ENCODE measurements at regions not wholly inside any gene's neighbourhood (a gene's known extent, or its start where the extent isn't known, plus 50 kb on each side); places are given as distances from the start of the nearest gene placed in this dataset.
A peak's percentile ranks its signal among the peaks of the same experiment; 100 is the strongest.
"Not testable (repeated sequence)": the region's sequence is repeated elsewhere in the genome, so short reads cannot be mapped to it uniquely, and the experiment has no call there.

DNA sequence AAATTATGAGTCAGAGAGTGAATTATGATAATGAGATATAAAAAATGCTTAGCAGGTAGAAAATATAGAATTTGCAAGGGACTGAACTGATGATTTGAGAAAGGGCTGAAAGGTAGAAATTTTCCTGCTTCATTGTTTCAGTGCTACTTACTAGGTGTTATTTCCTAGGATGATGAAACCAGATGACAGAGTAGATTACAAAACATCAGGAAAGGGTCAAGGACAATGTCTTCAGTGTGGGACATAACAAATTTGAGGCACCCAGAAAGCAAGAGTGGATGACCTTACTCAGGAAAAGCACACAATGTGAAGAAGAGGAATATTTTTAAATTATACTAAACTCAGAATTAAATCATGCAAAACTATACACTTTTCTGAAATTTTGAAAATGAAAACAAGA lies 102.1 kb downstream of the SHCBP1 start:
- DNase-seq = no peak

DNA sequence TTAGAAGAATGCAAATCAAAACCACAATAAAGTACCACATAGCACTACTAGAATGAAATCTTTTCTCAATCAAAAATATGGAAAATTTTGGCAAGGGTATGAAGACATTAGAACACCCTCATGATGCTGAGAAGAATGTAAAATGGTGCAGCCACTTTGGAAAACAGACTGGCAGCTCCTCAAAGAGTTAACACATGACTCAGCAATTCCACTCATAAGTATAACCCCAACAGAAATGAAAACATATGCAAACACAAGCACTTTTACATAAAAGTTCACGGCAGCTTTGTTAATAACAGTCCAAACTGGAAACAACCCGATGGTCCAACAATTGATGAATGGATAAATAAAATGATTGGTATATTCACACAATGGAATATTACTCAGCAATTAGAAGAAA lies 124.5 kb downstream of the SHCBP1 start:
- no peak for DNase-seq

DNA sequence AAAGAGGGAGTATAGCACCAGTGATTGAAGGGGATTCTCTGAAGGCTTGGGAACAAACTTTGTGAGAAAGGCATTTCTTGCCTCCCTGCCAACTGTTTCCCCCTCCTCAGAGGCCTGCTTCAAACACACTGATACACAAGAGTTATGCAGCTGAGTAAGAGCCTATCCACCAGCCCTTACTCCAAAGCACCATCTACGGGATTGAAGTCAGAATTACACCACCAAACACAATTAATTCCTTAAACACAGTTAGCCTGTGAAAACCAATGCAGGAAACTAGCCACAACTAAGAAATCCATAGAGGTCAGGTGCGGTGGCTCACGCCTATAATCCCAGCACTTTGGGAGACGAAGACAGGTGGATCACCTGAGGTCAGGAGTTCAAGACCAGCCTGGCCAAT lies 138.3 kb downstream of the SHCBP1 start:
- DNase-seq = no peak

DNA sequence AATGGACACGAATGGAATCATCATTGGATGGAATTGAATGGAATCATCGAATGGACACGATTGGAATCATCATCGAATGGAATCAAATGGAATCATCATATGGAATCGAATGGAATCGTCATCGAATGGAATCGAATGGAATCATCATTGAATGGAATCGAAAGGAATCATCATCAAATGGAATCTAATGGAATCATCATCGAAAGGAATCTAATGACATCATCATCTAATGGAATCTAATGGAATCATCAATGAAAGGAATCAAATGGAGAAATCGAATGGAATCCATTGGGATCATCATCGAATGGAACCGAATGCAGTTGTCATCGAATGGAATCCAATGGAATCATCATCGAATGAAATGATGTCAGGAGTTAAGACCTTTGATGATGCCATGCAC lies 154.9 kb downstream of the SHCBP1 start:
- no peak for DNase-seq

DNA sequence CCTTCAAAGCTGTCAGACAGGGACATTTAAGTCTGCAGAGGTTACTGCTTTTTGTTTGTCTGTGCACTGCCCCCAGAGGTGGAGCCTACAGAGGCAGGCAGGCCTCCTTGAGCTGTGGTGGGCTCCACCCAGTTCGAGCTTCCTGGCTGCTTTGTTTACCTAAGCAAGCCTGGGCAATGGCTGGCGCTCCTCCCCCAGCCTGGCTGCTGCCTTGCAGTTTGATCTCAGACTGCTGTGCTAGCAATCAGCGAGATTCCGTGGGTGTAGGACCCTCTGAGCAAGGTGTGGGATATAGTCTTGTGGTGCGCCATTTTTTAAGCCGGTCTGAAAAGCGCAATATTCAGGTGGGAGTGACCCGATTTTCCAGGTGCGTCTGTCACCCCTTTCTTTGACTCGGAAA lies 166.4 kb downstream of the SHCBP1 start:
- not testable (repeated sequence) for DNase-seq

DNA sequence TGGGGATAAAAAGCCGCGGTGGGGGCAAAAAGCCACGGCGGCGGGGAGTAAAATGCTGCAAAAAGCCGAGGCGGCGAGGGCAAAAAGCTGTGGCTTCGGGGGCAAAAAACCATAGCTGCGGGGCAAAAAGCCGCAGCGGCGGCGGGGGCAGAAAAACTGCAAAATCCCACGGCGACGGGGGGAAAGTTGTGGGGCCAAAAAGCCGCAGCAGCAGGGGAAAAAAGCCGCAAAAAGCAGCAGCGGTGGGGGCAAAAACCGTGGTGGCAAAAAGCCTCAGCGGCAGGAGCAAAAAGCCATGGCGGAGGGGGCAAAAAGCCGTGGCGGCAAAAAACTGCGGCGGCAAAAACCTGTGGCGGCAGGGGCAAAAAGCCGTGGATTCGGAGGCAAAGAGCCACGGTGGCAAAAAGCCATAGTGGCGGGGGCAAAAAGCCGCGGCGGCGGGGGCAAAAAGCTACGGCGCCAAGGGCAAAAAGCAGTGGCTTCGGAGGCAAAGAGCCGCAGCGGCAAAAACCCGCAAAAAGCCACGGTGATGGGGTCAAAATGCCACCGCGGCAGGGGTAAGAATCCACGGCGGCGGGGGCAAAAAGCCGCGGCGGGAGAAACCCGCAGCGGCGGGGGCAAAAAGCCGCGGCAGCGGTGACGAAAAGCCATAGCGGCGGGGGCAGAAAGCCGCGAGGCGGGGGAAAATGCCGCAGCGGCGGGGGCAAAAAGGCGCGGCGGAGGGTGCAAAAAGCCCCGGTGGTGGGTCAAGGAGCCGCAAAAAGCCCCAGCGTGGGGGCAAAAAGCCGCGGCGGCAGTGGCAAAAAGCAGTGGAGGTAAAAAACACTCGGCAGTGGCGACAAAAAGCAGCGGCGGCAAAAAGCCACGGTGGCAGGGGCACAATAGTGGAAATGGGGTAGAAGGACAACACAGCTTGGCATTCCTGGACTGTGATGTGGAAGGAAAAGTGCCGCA lies 192.8 kb downstream of the SHCBP1 start:
- DNase-seq = no peak

DNA sequence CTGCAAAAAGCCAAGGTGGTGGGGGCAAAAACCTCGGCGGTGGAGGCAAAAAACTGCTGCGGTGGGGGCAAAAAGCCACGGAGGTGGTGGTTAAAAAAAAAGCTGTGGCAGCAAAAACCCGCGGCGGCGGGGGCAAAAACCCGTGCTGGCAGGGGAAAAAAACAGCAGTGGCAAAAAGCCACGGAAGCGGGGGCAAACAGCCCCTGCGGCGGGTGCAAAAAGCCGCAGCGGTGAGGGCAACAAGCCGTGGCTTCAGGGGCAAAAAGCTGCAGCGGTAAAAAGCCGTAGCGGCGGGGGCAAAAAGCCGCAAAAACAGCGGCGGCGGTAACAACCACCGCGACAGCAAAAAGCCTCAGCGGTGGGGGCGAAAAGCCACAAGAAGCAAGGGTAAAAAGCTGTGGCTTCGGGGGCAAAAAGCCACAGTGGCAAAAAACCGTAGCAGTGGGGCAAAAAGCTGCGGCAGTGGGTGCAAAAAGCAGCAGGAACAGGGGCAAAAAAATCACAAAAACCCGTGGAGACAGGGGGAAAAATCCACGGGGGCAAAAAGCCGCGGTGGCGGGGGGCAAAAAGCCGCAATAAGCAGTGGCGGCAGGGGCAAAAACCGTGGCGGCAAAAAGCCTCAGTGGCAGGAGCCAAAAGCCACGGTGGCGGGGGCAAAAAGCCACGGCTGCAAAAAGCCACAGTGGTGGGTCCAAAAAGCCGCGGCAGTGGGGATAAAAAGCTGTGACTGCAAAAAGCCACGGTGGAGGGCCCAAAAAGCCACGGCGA lies 193.7 kb downstream of the SHCBP1 start:
- no peak for DNase-seq

DNA sequence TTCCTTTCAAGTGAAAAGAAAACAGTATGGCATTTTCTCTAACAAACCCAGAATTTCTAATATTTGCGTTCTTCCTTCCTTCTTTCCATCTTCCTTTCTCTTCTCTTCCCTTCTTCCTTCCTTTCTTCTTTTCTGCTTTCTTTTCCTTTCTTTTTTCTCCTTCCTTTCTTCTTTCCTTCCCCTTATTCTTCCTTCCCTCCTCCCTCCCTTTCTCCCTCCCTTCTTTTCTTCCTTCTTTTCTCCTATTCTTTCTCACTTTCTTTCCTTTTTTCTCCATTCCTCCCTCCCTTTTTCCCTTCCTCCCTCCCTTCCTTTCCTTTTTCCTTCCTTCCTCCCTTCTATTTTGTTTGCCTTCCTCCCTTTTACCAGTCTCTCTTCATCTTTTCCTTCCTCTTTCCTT lies 194.8 kb downstream of the SHCBP1 start:
- no peak for DNase-seq

DNA sequence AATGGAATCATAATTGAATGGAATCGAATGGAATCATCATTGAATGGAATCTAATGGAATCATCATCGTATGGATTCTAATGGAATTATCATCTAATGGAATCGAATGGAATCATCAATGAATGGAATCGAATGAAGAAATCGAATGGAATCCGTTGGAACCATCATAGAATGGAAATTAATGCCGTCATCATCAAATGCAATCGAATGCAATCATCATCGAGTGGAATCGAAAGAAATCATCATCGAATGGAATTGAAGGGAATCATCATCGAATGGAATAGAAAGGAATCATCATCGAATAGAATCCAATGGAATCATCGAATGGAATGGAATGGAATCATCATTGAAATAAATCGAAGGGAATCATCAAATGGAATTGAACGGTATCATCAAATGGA lies 217.2 kb downstream of the SHCBP1 start:
- no peak for DNase-seq

DNA sequence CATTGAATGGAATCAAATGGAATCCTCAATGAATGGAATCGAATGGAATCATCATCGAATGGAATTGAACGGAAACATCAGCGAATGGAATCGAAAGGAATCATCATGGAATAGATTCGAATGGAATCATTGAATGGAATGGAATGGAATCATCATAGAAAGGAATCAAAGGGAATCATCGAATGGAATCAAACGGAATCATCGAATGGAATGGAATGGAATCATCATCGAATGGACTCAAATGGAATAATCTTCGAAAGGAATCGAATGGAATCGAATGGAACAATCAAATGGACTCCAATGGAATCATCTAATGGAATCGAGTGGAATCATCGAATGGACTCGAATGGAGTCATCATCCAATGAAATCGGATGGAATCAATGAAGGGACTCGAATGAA lies 222.6 kb downstream of the SHCBP1 start:
- not testable (repeated sequence) for DNase-seq

DNA sequence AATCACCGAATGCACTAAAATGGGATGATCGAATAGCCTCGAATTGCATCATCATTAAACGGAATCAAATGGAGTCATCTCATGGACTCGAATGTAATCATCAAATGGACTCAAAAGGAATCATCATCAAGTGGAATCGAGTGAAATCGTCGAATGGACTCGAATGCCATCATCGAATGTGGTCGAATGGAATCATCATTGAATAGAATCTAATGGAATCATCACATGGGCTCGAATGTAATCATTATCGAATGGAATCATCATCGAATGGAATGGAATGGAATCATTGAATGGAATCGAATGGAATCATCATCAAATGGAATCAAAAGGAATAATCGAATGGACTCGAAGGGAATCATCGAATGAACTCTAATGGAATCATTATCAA lies 224.3 kb downstream of the SHCBP1 start:
- DNase-seq = not testable (repeated sequence)

DNA sequence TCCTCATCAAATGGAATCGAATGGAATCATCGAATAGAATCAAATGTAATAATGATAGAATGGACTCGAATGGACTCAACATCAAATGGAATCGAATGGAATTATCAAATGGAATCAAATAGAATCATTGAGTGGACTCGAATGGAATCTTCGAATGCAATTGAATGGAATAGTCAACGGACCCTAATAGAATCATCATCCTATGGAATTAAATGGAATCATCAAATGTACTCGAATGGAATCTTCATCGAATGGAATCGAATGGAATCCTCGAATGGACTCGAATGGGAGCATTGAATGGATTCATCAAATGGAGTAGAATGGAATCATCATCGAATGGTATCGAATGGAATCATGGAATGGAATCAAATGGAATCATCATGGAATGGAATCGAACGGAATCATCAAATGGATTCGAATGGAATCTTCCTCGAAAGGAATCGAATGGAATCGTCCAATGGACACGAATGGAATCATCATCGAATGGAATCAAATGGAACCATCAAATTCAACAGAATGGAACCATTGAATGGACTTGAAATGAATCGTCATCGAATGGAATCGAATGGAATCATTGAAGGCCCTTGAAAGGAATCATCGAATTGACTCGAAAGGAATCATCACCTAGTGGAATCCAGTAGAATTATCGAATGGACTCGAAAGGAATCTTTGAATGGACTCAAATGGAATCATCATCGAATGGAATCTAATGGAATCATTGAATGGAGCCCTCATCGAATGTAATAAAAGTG lies 224.9 kb downstream of the SHCBP1 start:
- not testable (repeated sequence) for DNase-seq

DNA sequence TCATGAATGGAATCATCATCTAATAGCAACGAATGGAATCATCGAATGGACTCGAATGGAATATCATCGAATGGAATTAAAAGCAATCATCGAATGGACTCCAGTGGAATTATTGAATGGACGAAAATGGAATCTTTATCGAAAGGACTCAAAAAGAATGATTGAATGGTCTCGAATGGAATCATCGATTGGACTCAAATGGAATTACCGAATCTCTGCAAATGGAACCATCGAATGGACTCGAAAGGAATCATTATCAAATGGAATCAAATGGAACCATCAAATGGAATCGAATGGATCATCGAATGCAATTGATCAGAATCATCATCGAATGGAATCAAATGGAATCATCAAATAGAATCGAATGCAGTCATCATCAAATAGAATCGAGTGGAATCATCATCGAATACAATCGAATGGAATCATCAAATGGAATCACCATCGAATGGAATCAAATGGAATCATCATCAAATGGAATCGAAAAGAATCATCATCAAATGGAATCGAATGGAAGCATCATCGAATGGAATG lies 225.7 kb downstream of the SHCBP1 start:
- not testable (repeated sequence) for DNase-seq

DNA sequence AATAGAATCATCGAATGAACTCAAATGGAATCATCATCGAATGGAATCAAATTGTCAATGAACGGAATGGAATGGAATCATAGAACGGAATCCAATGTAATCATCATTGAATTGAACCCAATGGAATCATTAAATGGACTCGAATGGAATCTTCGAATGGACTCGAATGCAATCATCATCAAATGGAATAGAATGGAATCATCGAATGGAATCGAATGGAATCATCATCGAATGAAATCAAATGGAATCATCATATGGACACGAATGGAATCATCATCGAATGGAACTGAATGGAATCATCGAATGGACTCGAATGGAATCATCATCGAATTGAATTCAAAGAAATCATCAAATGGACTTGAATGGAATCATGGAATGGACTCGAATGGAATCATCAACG lies 226.2 kb downstream of the SHCBP1 start:
- not testable (repeated sequence) for DNase-seq

DNA sequence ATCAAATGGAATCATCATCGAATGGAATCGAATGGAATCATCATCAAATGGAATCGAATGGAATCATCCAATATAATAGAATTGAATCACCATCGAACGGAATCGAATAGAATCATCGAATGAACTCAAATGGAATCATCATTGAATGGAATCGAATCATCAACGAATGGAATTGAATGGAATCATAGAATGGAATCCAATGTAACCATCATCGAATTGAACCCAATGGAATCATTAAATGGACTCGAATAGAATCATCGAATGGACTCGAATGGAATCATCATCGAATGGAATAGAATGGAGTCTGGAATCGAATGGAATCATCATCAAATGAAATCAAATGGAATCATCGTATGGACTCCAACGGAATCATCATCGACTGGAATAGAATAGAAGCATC lies 227.0 kb downstream of the SHCBP1 start:
- not testable (repeated sequence) for DNase-seq

DNA sequence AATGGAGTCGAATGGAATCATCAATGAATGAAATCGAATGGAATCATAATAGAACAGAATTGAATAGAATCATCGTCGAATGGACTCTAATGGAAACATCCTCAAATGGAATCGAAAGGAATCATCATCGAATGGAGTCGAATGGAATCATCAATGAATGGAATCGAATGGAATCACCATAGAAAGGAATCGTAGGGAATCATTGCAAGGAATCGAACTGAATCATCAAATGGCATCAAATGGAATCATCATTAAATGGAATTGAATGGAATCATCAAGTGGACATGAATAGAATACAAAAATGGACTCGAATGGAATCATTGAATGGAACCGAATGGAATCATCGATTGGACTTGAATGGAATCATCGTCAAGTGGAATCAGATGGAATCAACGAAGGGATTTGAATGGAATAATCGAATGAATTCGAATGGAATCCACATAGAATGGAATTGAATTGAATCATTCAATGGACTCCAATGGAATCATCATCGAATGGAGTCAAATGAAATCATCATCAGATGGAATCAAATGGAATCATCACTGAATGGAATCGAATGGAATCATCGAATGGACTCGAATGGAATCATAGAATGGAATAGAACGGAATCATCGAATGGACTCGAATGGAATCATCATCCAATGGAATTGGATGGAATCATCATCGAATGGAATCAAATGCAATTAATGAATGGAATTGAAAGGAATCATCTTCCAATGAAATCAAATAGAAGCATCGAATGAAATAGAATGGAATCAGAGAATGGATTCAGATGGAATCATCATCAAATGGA lies 228.1 kb downstream of the SHCBP1 start:
- not testable (repeated sequence) for DNase-seq

DNA sequence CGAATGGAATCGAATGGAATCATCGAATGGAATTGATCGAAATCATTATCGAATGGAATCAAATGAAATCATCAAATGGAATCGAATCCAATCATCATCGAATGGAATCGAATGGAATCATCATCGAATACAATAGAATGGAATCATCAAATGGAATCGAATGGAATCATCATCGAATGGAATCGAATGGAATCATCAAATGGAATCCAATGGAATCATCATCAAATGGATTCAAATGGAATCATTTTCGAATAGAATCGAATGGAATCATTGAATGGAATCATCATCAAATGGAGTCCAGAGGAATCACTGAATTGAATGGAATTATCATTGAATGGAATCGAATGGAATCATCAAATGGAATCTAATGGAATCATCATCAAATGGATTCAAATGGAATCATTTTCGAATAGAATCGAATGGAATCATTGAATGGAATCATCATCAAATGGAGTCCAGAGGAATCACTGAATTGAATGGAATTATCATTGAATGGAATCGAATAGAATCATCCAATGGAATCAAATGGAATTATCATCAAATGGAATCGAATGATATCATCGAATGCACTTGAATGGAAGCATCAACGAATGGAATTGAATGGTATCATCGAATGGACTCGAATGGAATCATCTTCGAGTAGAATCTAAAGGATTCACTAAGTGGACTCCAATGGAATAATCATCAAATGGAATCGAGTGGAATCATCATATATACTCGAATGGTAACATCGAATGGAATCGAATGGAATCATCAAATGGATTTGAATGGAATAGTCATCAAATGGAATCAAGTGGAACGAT lies 230.3 kb downstream of the SHCBP1 start:
- DNase-seq = not testable (repeated sequence)

DNA sequence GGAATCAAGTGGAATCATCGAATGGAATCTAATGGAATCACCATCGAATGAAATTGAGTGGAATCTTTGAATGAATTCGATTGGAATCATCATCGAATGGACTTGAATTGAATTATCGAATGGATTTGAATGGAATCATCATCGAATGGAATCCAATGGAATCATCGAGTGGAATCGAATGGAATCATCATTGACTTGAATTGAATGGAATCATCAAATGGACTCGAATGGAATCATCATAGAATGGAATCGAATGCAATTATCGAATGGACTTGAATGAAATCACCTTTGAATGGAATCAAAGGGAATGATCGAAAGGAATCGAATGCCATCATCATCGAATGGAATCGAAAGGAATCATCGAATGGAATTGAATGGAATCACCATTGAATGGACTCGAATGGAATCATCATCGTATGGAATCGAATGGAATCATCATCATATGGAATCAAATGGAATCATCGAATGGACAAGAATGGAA lies 231.6 kb downstream of the SHCBP1 start:
- peak; percentile 93 for DNase-seq

DNA sequence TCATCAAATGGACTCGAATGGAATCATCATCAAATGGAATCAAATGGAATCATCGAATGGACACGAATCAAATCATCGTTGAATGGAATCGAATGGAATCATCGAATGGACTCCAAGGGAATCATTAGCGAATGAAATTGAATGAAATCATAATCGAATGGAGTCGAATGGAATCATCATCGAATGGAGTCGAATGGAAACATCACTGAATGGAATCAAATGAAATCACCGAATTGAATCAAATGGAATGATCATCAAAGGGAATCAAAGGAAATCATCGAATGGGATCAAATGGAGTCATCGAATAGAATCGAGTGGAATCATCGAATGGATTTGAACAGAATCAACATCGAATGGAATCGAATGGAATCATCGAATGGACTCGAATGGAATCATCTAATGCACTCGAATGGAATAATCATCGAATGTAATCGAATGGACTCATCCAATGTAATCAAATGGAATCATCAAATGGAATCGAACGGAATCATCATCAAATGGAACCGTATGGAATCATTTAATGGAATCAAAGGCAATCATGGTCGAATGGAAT lies 232.2 kb downstream of the SHCBP1 start:
- not testable (repeated sequence) for DNase-seq

DNA sequence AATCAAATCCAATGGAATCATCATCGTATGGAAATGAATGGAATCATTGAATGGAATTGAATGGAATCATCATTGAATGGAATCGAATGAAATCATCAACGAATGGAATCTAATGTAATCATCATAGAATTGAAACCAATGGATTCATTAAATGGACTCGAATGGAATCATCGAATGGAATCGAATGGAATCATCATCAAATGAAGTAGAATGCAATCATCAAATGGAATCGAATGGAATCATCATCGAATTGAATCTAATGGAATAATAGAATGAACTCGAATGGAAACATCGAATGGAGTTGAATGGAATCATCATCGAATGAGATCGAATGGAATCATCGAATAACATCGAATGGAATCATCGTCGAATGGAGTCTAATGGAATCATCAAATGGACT lies 232.8 kb downstream of the SHCBP1 start:
- not testable (repeated sequence) for DNase-seq
